NCI-H345 treated with DMSO at 0.1 percent for 48 hours (cell line): ENCODE measurements at regions not wholly inside any gene's neighbourhood (a gene's known extent, or its start where the extent isn't known, plus 50 kb on each side); places are given as distances from the start of the nearest gene placed in this dataset.
"Not testable (repeated sequence)": the region's sequence is repeated elsewhere in the genome, so short reads cannot be mapped to it uniquely, and the experiment has no call there.

Experiments used
- DNase-seq: peaks from one replicate; lab custom pipeline; 2025; ENCODE audit not compliant: unreplicated experiment; lab: John Stamatoyannopoulos, UW

- no peak for DNase-seq
Observed at GRCh38 chr5:164184158-164184557, 678.7 kb downstream of the MAT2B start.

GRCh38 chr5:164185000-164185399, 679.6 kb downstream of the MAT2B start:
- DNase-seq, result no peak

GRCh38 chr5:164186550-164186949, 681.1 kb downstream of the MAT2B start:
- DNase-seq, result no peak

GRCh38 chr5:164187785-164188184, 682.4 kb downstream of the MAT2B start:
- no peak for DNase-seq

GRCh38 chr5:164188733-164189148, 683.3 kb downstream of the MAT2B start:
- DNase-seq, result no peak

- DNase-seq, result no peak
Observed at GRCh38 chr5:164191240-164191639, 685.8 kb downstream of the MAT2B start.

- DNase-seq, result no peak
Observed at GRCh38 chr5:164202338-164202737, 696.9 kb downstream of the MAT2B start.

GRCh38 chr5:164203581-164204225, 698.3 kb downstream of the MAT2B start:
- no peak for DNase-seq

GRCh38 chr5:164204338-164204946, 699.0 kb downstream of the MAT2B start:
- DNase-seq, result no peak

GRCh38 chr5:164206196-164206595, 700.8 kb downstream of the MAT2B start:
- no peak for DNase-seq

GRCh38 chr5:164207646-164208045, 702.2 kb downstream of the MAT2B start:
- DNase-seq, result no peak

- no peak for DNase-seq
Observed at GRCh38 chr5:164210491-164210890, 705.1 kb downstream of the MAT2B start.

GRCh38 chr5:164214698-164215097, 709.3 kb downstream of the MAT2B start:
- DNase-seq, result no peak

- no peak for DNase-seq
Observed at GRCh38 chr5:164217464-164217863, 712.0 kb downstream of the MAT2B start.

- no peak for DNase-seq
Observed at GRCh38 chr5:164220522-164220921, 715.1 kb downstream of the MAT2B start.

- no peak for DNase-seq
Observed at GRCh38 chr5:164224236-164224635, 718.8 kb downstream of the MAT2B start.

GRCh38 chr5:164224772-164225171, 719.4 kb downstream of the MAT2B start:
- DNase-seq, result no peak

GRCh38 chr5:164230341-164230740, 724.9 kb downstream of the MAT2B start:
- DNase-seq, result no peak

- no peak for DNase-seq
Observed at GRCh38 chr5:164233791-164234190, 728.4 kb downstream of the MAT2B start.

GRCh38 chr5:164234321-164234720, 728.9 kb downstream of the MAT2B start:
- DNase-seq, result no peak

- no peak for DNase-seq
Observed at GRCh38 chr5:164235300-164235891, 730.0 kb downstream of the MAT2B start.

- no peak for DNase-seq
Observed at GRCh38 chr5:164237486-164237885, 732.1 kb downstream of the MAT2B start.

- DNase-seq, result not testable (repeated sequence)
Observed at GRCh38 chr5:164251781-164252180, 746.4 kb downstream of the MAT2B start.
